SK-N-SH treated with all-trans-retinoic acid at 6 μM for 48 hours (cell line): ENCODE measurements at regions not wholly inside any gene's neighbourhood (a gene's known extent, or its start where the extent isn't known, plus 50 kb on each side); places are given as distances from the start of the nearest gene placed in this dataset.

Experiments
- BACH2 ChIP-seq: fragments of 250-450 bp; sonication (Bioruptor Pico); IDR thresholded peaks from 2 replicates; pipeline ENCODE4 v1.9.0; 2021; ENCODE audit warnings: mild to moderate bottlenecking, borderline replicate concordance
- RARB ChIP-seq: fragments of 250-450 bp; sonication (Bioruptor Pico); IDR thresholded peaks from 2 replicates; pipeline ENCODE4 v1.8.0; 2021; ENCODE audit warnings: mild to moderate bottlenecking, moderate library complexity
- SNAI2 ChIP-seq: fragments of 250-450 bp; sonication (Bioruptor Pico); IDR thresholded peaks from 2 replicates; pipeline ENCODE4 v1.5.0; 2020; ENCODE audit warnings: mild to moderate bottlenecking, moderate library complexity
- TF ChIP-seq, protein P1 (sequence below): fragments of 250-450 bp; sonication (Bioruptor Pico); IDR thresholded peaks from 2 replicates; pipeline ENCODE4 v1.8.0; 2020; ENCODE audit warnings: mild to moderate bottlenecking, moderate library complexity, borderline replicate concordance
- TF ChIP-seq, protein P2 (sequence below): fragments of 250-450 bp; sonication (Bioruptor Pico); IDR thresholded peaks from 2 replicates; pipeline ENCODE4 v1.5.1; 2020; ENCODE audit warnings: low read depth, mild to moderate bottlenecking, moderate library complexity

- no peak for TF ChIP-seq SNAI2
- TF ChIP-seq, protein P1, sequence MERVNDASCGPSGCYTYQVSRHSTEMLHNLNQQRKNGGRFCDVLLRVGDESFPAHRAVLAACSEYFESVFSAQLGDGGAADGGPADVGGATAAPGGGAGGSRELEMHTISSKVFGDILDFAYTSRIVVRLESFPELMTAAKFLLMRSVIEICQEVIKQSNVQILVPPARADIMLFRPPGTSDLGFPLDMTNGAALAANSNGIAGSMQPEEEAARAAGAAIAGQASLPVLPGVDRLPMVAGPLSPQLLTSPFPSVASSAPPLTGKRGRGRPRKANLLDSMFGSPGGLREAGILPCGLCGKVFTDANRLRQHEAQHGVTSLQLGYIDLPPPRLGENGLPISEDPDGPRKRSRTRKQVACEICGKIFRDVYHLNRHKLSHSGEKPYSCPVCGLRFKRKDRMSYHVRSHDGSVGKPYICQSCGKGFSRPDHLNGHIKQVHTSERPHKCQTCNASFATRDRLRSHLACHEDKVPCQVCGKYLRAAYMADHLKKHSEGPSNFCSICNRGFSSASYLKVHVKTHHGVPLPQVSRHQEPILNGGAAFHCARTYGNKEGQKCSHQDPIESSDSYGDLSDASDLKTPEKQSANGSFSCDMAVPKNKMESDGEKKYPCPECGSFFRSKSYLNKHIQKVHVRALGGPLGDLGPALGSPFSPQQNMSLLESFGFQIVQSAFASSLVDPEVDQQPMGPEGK (CRISPR knock-in tag), result no peak
- TF ChIP-seq BACH2, result no peak
- no peak for TF ChIP-seq RARB (CRISPR knock-in tag)
- TF ChIP-seq, protein P2, sequence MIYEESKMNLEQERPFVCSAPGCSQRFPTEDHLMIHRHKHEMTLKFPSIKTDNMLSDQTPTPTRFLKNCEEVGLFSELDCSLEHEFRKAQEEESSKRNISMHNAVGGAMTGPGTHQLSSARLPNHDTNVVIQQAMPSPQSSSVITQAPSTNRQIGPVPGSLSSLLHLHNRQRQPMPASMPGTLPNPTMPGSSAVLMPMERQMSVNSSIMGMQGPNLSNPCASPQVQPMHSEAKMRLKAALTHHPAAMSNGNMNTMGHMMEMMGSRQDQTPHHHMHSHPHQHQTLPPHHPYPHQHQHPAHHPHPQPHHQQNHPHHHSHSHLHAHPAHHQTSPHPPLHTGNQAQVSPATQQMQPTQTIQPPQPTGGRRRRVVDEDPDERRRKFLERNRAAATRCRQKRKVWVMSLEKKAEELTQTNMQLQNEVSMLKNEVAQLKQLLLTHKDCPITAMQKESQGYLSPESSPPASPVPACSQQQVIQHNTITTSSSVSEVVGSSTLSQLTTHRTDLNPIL, result no peak
These were observed 1841.0 kb upstream of the PCDH7 start for GRCh38 chr4:28879178-28879577.
